Testis (tissue), 2 donors: ENCODE measurements at regions not wholly inside any gene's neighbourhood (a gene's known extent, or its start where the extent isn't known, plus 50 kb on each side); places are given as distances from the start of the nearest gene placed in this dataset.

Experiments
- CTCF ChIP-seq, 3 experiments: fragments of 450-650 bp in 2 of 3; fragments of 200-600 bp in 1 of 3; sonication (generic) in 1 of 3; IDR thresholded peaks; one replicate each; pipeline ENCODE4 v1.5.1; 2016 to 2019; ENCODE audit warnings: antibody characterized with exemption in 3 of 3, mild to moderate bottlenecking in 2 of 3, moderate library complexity in 1 of 3
- POLR2A ChIP-seq: fragments of 450-650 bp; IDR thresholded peaks from one replicate; pipeline ENCODE4 v1.6.1; 2017; ENCODE audit warnings: antibody characterized with exemption, mild to moderate bottlenecking, moderate library complexity

GRCh38 chr9:19920401-19920800 is 131.6 kb upstream of the SLC24A2 start:
- TF ChIP-seq CTCF (IDR thresholded peaks at IDR 0.05) (no peak), POLR2A (no peak)
